SJCRH30 (cell line): ENCODE measurements at regions not wholly inside any gene's neighbourhood (a gene's known extent, or its start where the extent isn't known, plus 50 kb on each side); places are given as distances from the start of the nearest gene placed in this dataset.

Experiments used
- DNase-seq, 2 experiments: peaks; one replicate each; pipeline ENCODE4 v3.0.0-alpha.2; 2015 to 2020
- H3K27ac ChIP-seq: fragments of 250-450 bp; sonication (Bioruptor Pico); 2 replicates; pipeline ENCODE4 v1.5.1; 2020; ENCODE audit warnings: mild to moderate bottlenecking, moderate library complexity
- H3K27me3 ChIP-seq: fragments of 250-450 bp; sonication (Bioruptor Pico); 2 replicates; pipeline ENCODE4 v1.5.1; 2020; ENCODE audit warnings: mild to moderate bottlenecking, moderate library complexity
- H3K36me3 ChIP-seq: fragments of 250-450 bp; sonication (Bioruptor Pico); 2 replicates; pipeline ENCODE4 v1.5.1; 2020; ENCODE audit warnings: mild to moderate bottlenecking, moderate library complexity
- H3K4me1 ChIP-seq: fragments of 250-450 bp; sonication (Bioruptor Pico); 2 replicates; pipeline ENCODE4 v1.5.1; 2020; ENCODE audit warnings: mild to moderate bottlenecking, moderate library complexity
- H3K4me3 ChIP-seq: fragments of 250-450 bp; sonication (Bioruptor Pico); 2 replicates; pipeline ENCODE4 v1.5.1; 2020; ENCODE audit warnings: mild to moderate bottlenecking, moderate library complexity
- H3K9me3 ChIP-seq: fragments of 250-450 bp; sonication (Bioruptor Pico); replicated peaks from 2 replicates; pipeline ENCODE4 v1.5.1; 2020; ENCODE audit warnings: mild to moderate bottlenecking, moderate library complexity

GRCh38 chr6:170159022-170159965 lies 131.6 kb downstream of the DLL1 start:
- Histone ChIP-seq H3K36me3 (no peaks in the 10 kb centered on the region), H3K27ac (no peak overlapping the region), H3K27me3 (no peaks in the 10 kb centered on the region), H3K4me1 (no peaks in the 10 kb centered on the region), H3K9me3 (no peaks in the 10 kb centered on the region), H3K4me3 (no peak overlapping the region)
- DNase-seq = no peak

- H3K27ac ChIP-seq = no peak overlapping the region
- DNase-seq = no peak
- H3K27me3 ChIP-seq = no peaks in the 10 kb centered on the region
- no peaks in the 10 kb centered on the region for H3K4me1 ChIP-seq
- no peak overlapping the region for H3K4me3 ChIP-seq
- H3K9me3 ChIP-seq = no peaks in the 10 kb centered on the region
- no peaks in the 10 kb centered on the region for H3K36me3 ChIP-seq
These were observed 132.4 kb downstream of the DLL1 start for GRCh38 chr6:170158296-170159021.

- no peaks in the 10 kb centered on the region for H3K9me3 ChIP-seq
These were observed 133.2 kb downstream of the DLL1 start for GRCh38 chr6:170157567-170158218.

GRCh38 chr6:170156448-170157375 lies 134.2 kb downstream of the DLL1 start:
- no peak overlapping the region for H3K27ac ChIP-seq
- peaks cover 7% of the 10 kb centered on the region; the same call in 1 of the 2 replicates for H3K27me3 ChIP-seq
- H3K4me3 ChIP-seq = no peak overlapping the region
- peaks cover 9% of the 10 kb centered on the region for H3K4me1 ChIP-seq
- H3K9me3 ChIP-seq = no peaks in the 10 kb centered on the region
- H3K36me3 ChIP-seq = no peaks in the 10 kb centered on the region
- no peak for DNase-seq

More at GRCh38 chr6:170157567-170158218, 133.2 kb downstream of the DLL1 start:
- Histone ChIP-seq H3K27me3 (0 out of 2 replicates have a peak, but pooled peaks cover under 1% of the 10 kb centered on the region), H3K4me1 (peaks cover 6% of the 10 kb centered on the region), H3K4me3 (no peak overlapping the region), H3K27ac (no peak overlapping the region), H3K36me3 (no peaks in the 10 kb centered on the region)
- no peak for DNase-seq

- H3K36me3 ChIP-seq = no peaks in the 10 kb centered on the region
- DNase-seq = no peak
- no peak overlapping the region for H3K27ac ChIP-seq
- H3K9me3 ChIP-seq = no peaks in the 10 kb centered on the region
- peaks cover 9% of the 10 kb centered on the region for H3K4me1 ChIP-seq
- H3K4me3 ChIP-seq = no peak overlapping the region
- H3K27me3 ChIP-seq = peaks cover 7% of the 10 kb centered on the region; the same call in 1 of the 2 replicates
These were observed 135.2 kb downstream of the DLL1 start for GRCh38 chr6:170155464-170156196.

GRCh38 chr6:170153436-170154319 lies 137.2 kb downstream of the DLL1 start:
- Histone ChIP-seq H3K27ac (no peak overlapping the region), H3K4me3 (no peak overlapping the region), H3K9me3 (no peaks in the 10 kb centered on the region), H3K4me1 (peaks cover 9% of the 10 kb centered on the region), H3K27me3 (peaks cover 7% of the 10 kb centered on the region; the same call in 1 of the 2 replicates), H3K36me3 (no peaks in the 10 kb centered on the region)
- DNase-seq = no peak

- Histone ChIP-seq H3K4me1 (peaks cover 9% of the 10 kb centered on the region), H3K27ac (no peak overlapping the region)
These were observed 137.9 kb downstream of the DLL1 start for GRCh38 chr6:170152989-170153388.

GRCh38 chr6:170152124-170152926 lies 138.6 kb downstream of the DLL1 start:
- Histone ChIP-seq H3K36me3 (no peaks in the 10 kb centered on the region), H3K4me3 (no peak overlapping the region), H3K27me3 (peaks cover 7% of the 10 kb centered on the region; the same call in 1 of the 2 replicates), H3K27ac (no peak overlapping the region), H3K9me3 (no peaks in the 10 kb centered on the region), H3K4me1 (peaks cover 9% of the 10 kb centered on the region)
- no peak for DNase-seq

More at GRCh38 chr6:170152989-170153388, 137.9 kb downstream of the DLL1 start:
- peak; percentile 52 to 62 for DNase-seq
- no peak overlapping the region for H3K4me3 ChIP-seq
- H3K36me3 ChIP-seq = no peaks in the 10 kb centered on the region
- no peaks in the 10 kb centered on the region for H3K9me3 ChIP-seq
- peaks cover 7% of the 10 kb centered on the region; the same call in 1 of the 2 replicates for H3K27me3 ChIP-seq

- Histone ChIP-seq H3K36me3 (no peaks in the 10 kb centered on the region), H3K4me3 (no peak overlapping the region)
These were observed 139.1 kb downstream of the DLL1 start for GRCh38 chr6:170151804-170152123.

GRCh38 chr6:170151321-170151771 lies 139.5 kb downstream of the DLL1 start:
- no peaks in the 10 kb centered on the region for H3K36me3 ChIP-seq
- no peak for DNase-seq
- H3K4me1 ChIP-seq = peaks cover 9% of the 10 kb centered on the region
- H3K4me3 ChIP-seq = no peak overlapping the region
- no peak overlapping the region for H3K27ac ChIP-seq
- H3K27me3 ChIP-seq = peaks cover 7% of the 10 kb centered on the region; the same call in 1 of the 2 replicates
- H3K9me3 ChIP-seq = no peaks in the 10 kb centered on the region

More at GRCh38 chr6:170151804-170152123, 139.1 kb downstream of the DLL1 start:
- Histone ChIP-seq H3K9me3 (no peaks in the 10 kb centered on the region), H3K27ac (no peak overlapping the region), H3K4me1 (peaks cover 9% of the 10 kb centered on the region), H3K27me3 (peaks cover 7% of the 10 kb centered on the region; the same call in 1 of the 2 replicates)
- DNase-seq = no peak

GRCh38 chr6:170150590-170150945 lies 140.3 kb downstream of the DLL1 start:
- H3K4me1 ChIP-seq = peaks cover 9% of the 10 kb centered on the region
- no peaks in the 10 kb centered on the region for H3K9me3 ChIP-seq
- peaks cover 7% of the 10 kb centered on the region; the same call in 1 of the 2 replicates for H3K27me3 ChIP-seq
- no peak for DNase-seq
- H3K27ac ChIP-seq = no peak overlapping the region
- no peaks in the 10 kb centered on the region for H3K36me3 ChIP-seq
- H3K4me3 ChIP-seq = no peak overlapping the region
